ENCODE measurements at regions not wholly inside any gene's neighbourhood (a gene's known extent, or its start where the extent isn't known, plus 50 kb on each side); places are given as distances from the start of the nearest gene placed in this dataset.

GRCh38 chr3:82783194-82783593 lies 1021.7 kb upstream of the GBE1 start:
- no peak for TF ChIP-seq LEF1 (IDR thresholded peaks at IDR 0.05; ENCODE audit: borderline replicate concordance)
- TF ChIP-seq SP1 (IDR thresholded peaks at IDR 0.05): no peak
- TF ChIP-seq BHLHE40 (IDR thresholded peaks at IDR 0.05; ENCODE audit: borderline replicate concordance): no peak
- no peak for TF ChIP-seq ELF4 (IDR thresholded peaks at IDR 0.05)

Data from HEK293T (cell line).